COLO668 (cell line): ENCODE measurements at regions not wholly inside any gene's neighbourhood (a gene's known extent, or its start where the extent isn't known, plus 50 kb on each side); places are given as distances from the start of the nearest gene placed in this dataset.
"Not testable (repeated sequence)": the region's sequence is repeated elsewhere in the genome, so short reads cannot be mapped to it uniquely, and the experiment has no call there.

Experiments
- DNase-seq: peaks from one replicate; lab custom pipeline; 2025; ENCODE audit not compliant: unreplicated experiment; lab: John Stamatoyannopoulos, UW

- not testable (repeated sequence) for DNase-seq
Measured at GRCh38 chr20:25989686-25990085, 293.0 kb upstream of the ZNF337 start.

- DNase-seq: no peak
Measured at GRCh38 chr20:25989196-25989595, 292.5 kb upstream of the ZNF337 start.

GRCh38 chr20:25987928-25988560 lies 291.4 kb upstream of the ZNF337 start:
- not testable (repeated sequence) for DNase-seq

- DNase-seq: peak; percentile 57
Measured at GRCh38 chr20:25987073-25987927, 290.6 kb upstream of the ZNF337 start.

- DNase-seq: no peak
Measured at GRCh38 chr20:25985597-25985996, 288.9 kb upstream of the ZNF337 start.

GRCh38 chr20:25984933-25985332 lies 288.3 kb upstream of the ZNF337 start:
- DNase-seq: no peak

- not testable (repeated sequence) for DNase-seq
Measured at GRCh38 chr20:25982701-25983100, 286.0 kb upstream of the ZNF337 start.

- DNase-seq: not testable (repeated sequence)
Measured at GRCh38 chr20:25978450-25979190, 282.0 kb upstream of the ZNF337 start.

- DNase-seq: not testable (repeated sequence)
Measured at GRCh38 chr20:25975816-25976215, 279.2 kb upstream of the ZNF337 start.

- DNase-seq: not testable (repeated sequence)
Measured at GRCh38 chr20:25965203-25965602, 268.6 kb upstream of the ZNF337 start.

GRCh38 chr20:25953876-25954275 lies 257.2 kb upstream of the ZNF337 start:
- DNase-seq: not testable (repeated sequence)

- not testable (repeated sequence) for DNase-seq
Measured at GRCh38 chr20:25935230-25935629, 238.6 kb upstream of the ZNF337 start.

GRCh38 chr20:25932806-25933205 lies 236.2 kb upstream of the ZNF337 start:
- not testable (repeated sequence) for DNase-seq

GRCh38 chr20:25932170-25932569 lies 235.5 kb upstream of the ZNF337 start:
- DNase-seq: not testable (repeated sequence)

GRCh38 chr20:25902321-25902720 lies 205.7 kb upstream of the ZNF337 start:
- not testable (repeated sequence) for DNase-seq

GRCh38 chr20:25898663-25899062 lies 202.0 kb upstream of the ZNF337 start:
- DNase-seq: not testable (repeated sequence)

- DNase-seq: not testable (repeated sequence)
Measured at GRCh38 chr20:25879096-25879495, 182.4 kb upstream of the ZNF337 start.

- peak; percentile 24 for DNase-seq
Measured at GRCh38 chr20:25868650-25868979, 172.0 kb upstream of the ZNF337 start.

- peak; percentile 60 for DNase-seq
Measured at GRCh38 chr20:25867776-25868649, 171.4 kb upstream of the ZNF337 start.

GRCh38 chr20:25867015-25867775 lies 170.5 kb upstream of the ZNF337 start:
- not testable (repeated sequence) for DNase-seq
